BE2C (cell line): ENCODE measurements at regions not wholly inside any gene's neighbourhood (a gene's known extent, or its start where the extent isn't known, plus 50 kb on each side); places are given as distances from the start of the nearest gene placed in this dataset.

Experiments used
- DNase-seq: peaks from one replicate; pipeline ENCODE4 v3.0.0-alpha.2; 2020
- H3K27me3 ChIP-seq: fragments of 250-450 bp; sonication (Bioruptor Pico); 2 replicates; pipeline ENCODE4 v1.5.1; 2020; ENCODE audit warnings: mild to moderate bottlenecking
- H3K36me3 ChIP-seq: fragments of 250-450 bp; sonication (Bioruptor Pico); 2 replicates; pipeline ENCODE4 v1.5.1; 2020; ENCODE audit warnings: mild to moderate bottlenecking
- H3K4me1 ChIP-seq: fragments of 250-450 bp; sonication (Bioruptor Pico); 2 replicates; pipeline ENCODE4 v1.5.1; 2020
- H3K4me3 ChIP-seq: 2 replicates; pipeline ENCODE4 v1.5.1; 2011; ENCODE audit warnings: low read depth, low read length
- H3K9me3 ChIP-seq: fragments of 250-450 bp; sonication (Bioruptor Pico); 2 replicates; pipeline ENCODE4 v1.5.1; 2020
- TF ChIP-seq, protein P1 (sequence below): IDR thresholded peaks from 2 replicates; pipeline ENCODE4 v1.5.1; 2012; ENCODE audit warnings: mild to moderate bottlenecking, low read depth, low read length

DNA sequence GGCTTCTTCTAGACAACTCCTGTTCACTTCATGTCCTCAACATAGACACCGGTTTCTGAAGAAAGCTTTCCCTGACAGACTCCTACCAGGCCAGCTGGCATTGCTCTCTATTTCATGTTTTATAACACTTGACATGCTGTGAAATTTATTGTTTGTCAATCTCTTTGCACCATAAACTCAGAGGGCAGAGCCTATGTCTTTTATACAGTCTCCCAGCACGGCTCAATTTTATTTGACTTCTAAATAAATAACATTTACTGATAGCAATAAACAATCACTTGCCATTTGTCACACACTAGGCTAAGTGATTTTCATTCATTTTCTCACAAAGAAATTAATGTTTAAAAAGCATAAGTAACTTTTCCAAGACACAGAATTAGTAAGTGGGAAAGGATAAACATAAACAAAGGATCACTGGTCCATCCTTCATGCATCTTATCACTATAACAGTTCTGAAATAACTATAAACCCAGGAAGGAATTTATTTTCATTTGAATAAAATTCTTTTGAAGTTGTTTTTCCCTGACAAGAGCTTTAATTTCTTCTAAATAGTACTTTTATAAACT is 577.6 kb downstream of the TECRL start:
- Histone ChIP-seq H3K4me3 (no peak overlapping the region), H3K36me3 (no peaks in the 10 kb centered on the region), H3K9me3 (no peaks in the 10 kb centered on the region), H3K4me1 (no peaks in the 10 kb centered on the region), H3K27me3 (no peaks in the 10 kb centered on the region)
- no peak for DNase-seq
- TF ChIP-seq, protein P1, sequence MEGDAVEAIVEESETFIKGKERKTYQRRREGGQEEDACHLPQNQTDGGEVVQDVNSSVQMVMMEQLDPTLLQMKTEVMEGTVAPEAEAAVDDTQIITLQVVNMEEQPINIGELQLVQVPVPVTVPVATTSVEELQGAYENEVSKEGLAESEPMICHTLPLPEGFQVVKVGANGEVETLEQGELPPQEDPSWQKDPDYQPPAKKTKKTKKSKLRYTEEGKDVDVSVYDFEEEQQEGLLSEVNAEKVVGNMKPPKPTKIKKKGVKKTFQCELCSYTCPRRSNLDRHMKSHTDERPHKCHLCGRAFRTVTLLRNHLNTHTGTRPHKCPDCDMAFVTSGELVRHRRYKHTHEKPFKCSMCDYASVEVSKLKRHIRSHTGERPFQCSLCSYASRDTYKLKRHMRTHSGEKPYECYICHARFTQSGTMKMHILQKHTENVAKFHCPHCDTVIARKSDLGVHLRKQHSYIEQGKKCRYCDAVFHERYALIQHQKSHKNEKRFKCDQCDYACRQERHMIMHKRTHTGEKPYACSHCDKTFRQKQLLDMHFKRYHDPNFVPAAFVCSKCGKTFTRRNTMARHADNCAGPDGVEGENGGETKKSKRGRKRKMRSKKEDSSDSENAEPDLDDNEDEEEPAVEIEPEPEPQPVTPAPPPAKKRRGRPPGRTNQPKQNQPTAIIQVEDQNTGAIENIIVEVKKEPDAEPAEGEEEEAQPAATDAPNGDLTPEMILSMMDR = no peak

DNA sequence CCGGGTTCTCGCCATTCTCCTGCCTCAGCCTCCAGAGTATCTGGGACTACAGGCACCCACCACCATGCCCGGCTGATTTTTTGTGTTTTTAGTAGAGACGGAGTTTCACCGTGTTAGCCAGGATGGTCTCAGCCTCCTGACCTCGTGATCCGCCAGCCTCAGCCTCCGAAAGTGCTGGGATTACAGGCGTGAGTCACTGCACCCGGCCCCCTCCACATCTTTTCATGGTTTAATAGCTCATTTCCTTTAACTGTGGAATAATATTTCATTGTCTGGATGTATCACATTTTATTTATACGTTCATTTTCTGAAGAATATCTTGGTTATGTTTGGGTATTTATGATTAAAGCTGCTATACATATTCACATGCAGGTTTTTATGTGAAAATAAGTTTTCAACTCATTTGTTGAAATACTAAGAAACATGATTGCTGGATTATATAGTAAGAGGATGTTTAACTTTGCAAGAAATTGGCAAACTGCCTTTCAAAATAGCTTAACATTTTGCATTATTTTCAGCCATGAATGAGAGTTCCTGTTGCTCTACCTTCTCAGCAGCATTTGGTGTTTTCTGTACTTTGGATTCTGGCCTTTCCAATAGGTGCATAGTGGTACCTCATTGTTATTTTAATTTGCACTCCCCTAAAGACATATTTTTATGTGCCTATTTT is 591.9 kb downstream of the TECRL start:
- TF ChIP-seq, protein P1 = no peak
- H3K4me1 ChIP-seq = no peaks in the 10 kb centered on the region
- no peak for DNase-seq

DNA sequence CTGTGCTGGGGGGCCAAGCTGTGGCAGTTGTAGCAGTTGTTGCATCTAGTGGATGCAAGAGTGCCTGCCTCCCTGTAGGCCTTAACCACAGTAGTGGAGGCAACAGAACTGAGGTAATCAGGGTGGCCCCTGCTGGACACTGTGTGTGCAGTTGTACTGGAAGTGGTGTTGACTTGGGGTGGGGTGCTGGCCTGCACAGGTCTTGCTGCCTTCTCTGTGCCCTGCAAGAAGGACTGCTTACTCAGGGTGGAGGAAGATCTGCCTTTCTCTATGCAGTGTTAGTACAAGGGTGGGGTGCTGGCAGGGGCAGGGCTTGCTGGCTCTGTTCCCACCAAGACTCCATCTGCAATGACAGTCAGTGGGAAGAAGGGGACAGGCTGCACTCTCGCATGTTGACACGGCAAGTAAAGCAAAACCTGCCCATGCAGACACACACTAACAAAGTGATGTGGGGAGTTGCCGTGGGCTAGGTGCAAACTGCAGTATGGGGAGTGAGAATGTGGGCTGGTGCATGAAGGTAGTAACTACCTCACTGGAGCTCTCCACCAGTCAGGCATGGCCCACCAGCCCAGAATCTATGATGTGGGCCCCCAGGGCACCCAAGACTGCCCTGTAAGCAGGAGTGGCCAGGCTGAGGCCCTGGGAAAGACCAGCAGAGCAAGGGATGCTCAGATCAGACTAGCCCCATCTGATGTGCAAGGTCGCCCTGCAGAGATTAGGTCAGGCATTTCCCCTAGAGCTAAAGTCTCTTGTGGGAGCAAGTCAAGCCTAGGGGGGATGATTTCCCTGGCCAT is 594.9 kb downstream of the TECRL start:
- H3K27me3 ChIP-seq = no peaks in the 10 kb centered on the region
- H3K4me3 ChIP-seq = no peak overlapping the region
- no peaks in the 10 kb centered on the region for H3K9me3 ChIP-seq
- H3K36me3 ChIP-seq = no peaks in the 10 kb centered on the region
- no peak for DNase-seq
- no peaks in the 10 kb centered on the region for H3K4me1 ChIP-seq
- TF ChIP-seq, protein P1 = no peak

More for the DNA sequence above, 591.9 kb downstream of the TECRL start:
- no peaks in the 10 kb centered on the region for H3K36me3 ChIP-seq
- H3K9me3 ChIP-seq = no peaks in the 10 kb centered on the region
- H3K27me3 ChIP-seq = no peaks in the 10 kb centered on the region
- H3K4me3 ChIP-seq = no peak overlapping the region

DNA sequence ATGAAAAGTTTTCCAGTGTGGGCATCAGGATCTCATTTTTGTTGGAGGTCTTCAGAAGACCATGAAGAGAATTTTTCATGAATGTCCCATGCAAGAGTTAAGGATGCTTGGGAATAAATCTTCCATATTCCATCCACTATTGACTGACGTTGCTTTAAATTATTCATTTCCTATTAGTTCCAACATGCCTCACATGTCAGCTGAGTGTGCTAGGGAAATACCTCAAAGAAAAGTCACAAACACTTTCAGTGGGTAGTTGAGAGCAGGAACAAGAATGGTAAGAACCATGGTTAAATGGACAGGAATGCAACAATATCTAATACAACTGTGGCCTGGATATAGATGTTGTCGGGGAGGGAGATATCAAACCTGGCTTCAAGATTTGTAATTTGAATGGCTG is 610.1 kb downstream of the TECRL start:
- Histone ChIP-seq H3K4me3 (no peak overlapping the region), H3K36me3 (no peaks in the 10 kb centered on the region), H3K4me1 (no peaks in the 10 kb centered on the region), H3K9me3 (no peaks in the 10 kb centered on the region), H3K27me3 (no peaks in the 10 kb centered on the region)
- no peak for DNase-seq
- TF ChIP-seq, protein P1 = no peak

DNA sequence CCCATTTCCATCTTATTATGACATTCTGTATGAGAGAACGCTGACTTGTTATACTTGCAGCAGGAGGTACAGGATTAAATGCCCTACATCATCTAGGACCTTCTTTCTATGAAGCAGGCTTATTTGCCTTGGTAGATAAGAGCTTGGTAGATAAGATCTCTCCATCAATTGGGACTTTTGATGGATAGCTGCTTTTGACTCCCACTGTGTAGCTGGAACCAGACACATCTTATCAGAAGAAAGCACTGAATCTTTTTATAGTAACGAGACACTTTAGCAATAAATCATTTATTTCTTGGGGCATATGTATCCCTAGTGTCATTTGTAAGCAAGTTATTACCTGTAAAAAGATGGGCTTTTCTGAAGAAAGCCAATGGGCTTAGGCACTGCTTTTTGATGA is 613.9 kb downstream of the TECRL start:
- TF ChIP-seq, protein P1 = no peak
- no peak overlapping the region for H3K4me3 ChIP-seq
- no peaks in the 10 kb centered on the region for H3K36me3 ChIP-seq
- no peak for DNase-seq
- no peaks in the 10 kb centered on the region for H3K9me3 ChIP-seq
- no peaks in the 10 kb centered on the region for H3K4me1 ChIP-seq
- no peaks in the 10 kb centered on the region for H3K27me3 ChIP-seq

DNA sequence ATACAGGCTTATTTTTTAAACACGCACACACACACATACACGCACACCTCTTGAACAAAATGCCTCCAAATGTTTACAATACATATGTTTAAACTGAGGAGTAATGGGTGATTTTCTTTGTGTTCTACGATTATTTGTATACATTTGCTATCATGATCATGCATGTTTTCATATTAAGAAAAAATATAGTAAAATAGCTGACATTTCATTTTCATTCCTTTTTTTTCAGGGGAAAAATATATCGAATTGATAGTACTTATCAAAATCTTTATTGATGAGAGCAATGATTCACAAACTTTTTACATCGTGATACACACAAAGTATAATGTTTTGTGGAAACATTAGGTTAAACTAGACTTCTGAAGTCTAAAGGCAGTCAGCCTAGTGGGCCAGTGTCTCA is 618.9 kb downstream of the TECRL start:
- no peak for DNase-seq
- Histone ChIP-seq H3K36me3 (no peaks in the 10 kb centered on the region), H3K27me3 (no peaks in the 10 kb centered on the region), H3K9me3 (no peaks in the 10 kb centered on the region), H3K4me1 (no peaks in the 10 kb centered on the region), H3K4me3 (no peak overlapping the region)
- TF ChIP-seq, protein P1 = no peak
